ENCODE measurements at regions not wholly inside any gene's neighbourhood (a gene's known extent, or its start where the extent isn't known, plus 50 kb on each side); places are given as distances from the start of the nearest gene placed in this dataset.
"Not testable (repeated sequence)": the region's sequence is repeated elsewhere in the genome, so short reads cannot be mapped to it uniquely, and the experiment has no call there.

DNA sequence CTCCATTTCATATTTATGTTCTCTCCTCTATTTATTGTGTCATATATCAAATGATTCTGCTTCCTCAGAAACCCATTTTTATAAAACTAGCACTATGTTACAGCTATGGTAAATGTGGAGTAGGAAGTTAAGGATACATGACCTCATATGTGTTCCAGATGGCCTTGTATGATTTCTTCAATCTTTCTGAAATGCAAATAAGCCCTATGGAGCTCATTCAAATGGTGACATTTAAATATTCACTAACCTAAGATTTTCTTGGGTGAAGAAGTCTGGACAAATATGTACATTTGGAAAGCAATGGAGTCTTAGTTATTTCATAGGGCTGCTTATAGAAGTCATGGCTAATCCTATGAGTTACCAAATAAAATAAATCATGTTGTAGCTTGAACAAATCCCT, 782.5 kb downstream of the STPG2 start:
- in situ Hi-C loops (cut with MboI; ENCODE audit: low sequenced_read_pairs) = no loop called here
- H3K4me1 ChIP-seq = peaks cover 38% of the 10 kb centered on the region

DNA sequence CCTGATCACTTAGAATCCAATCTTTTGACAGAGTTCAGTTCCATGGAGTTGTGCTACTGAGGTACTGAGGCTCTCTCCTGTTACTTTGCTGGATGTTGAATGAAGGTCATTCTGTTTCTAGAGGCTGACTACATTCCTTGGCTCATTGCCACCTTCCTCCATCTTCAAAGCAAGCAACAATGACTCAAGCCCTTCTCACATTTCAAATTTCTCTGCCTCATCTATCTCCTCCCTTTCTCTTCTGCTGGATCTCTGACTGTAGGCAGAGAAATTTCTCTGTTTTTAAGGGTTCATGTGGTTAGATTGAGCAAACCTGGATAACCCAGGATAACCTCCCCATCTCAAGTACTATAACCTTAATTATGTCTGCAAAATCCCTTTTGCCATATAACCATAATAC, 775.4 kb downstream of the STPG2 start:
- H3K4me3 ChIP-seq = no peak overlapping the region
- in situ Hi-C loops (cut with MboI; ENCODE audit: low sequenced_read_pairs) = no loop called here
- H3K4me1 ChIP-seq = no peaks in the 10 kb centered on the region; the same call in 1 of the 2 replicates
- no peaks in the 10 kb centered on the region for H3K36me3 ChIP-seq (replicated peaks)
- no peaks in the 10 kb centered on the region for H3K9me3 ChIP-seq
- no peaks in the 10 kb centered on the region for H3K27me3 ChIP-seq (ENCODE audit: low read depth)
- DNase-seq (ENCODE audit: low spot score in 2 of 2) = no peak

More for the DNA sequence above, 782.5 kb downstream of the STPG2 start:
- H3K36me3 ChIP-seq (replicated peaks) = no peaks in the 10 kb centered on the region
- no peaks in the 10 kb centered on the region for H3K27me3 ChIP-seq (ENCODE audit: low read depth)
- H3K9me3 ChIP-seq = peaks cover 6% of the 10 kb centered on the region
- DNase-seq (ENCODE audit: low spot score in 2 of 2) = no peak
- no peak overlapping the region for H3K4me3 ChIP-seq

DNA sequence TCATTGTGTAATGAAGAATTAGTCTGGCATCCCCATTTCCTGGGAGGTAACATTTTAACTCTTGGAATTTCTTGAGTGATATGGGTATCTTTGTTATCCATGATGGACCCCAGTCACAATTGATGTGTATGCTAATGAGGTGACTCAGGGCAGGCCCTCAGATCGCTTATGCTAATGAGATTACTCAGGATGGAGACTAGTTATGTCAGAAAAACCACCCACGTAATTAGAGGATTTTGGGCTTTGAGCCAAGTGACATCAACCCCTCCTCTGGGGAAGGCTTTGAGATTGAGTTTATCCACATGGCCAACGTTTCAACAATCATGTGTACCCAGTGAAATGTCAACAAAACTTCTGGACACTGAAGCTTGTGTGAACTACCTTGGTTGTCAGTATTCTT, 772.7 kb downstream of the STPG2 start:
- Histone ChIP-seq H3K27me3 (ENCODE audit: low read depth) (no peaks in the 10 kb centered on the region), H3K36me3 (replicated peaks) (no peaks in the 10 kb centered on the region), H3K4me3 (no peak overlapping the region), H3K9me3 (no peaks in the 10 kb centered on the region), H3K4me1 (no peaks in the 10 kb centered on the region; the same call in 1 of the 2 replicates)
- DNase-seq (ENCODE audit: low spot score in 2 of 2) = no peak
- in situ Hi-C loops (cut with MboI; ENCODE audit: low sequenced_read_pairs) = no loop called here

GRCh38 chr4:97374526-97374925, 768.8 kb downstream of the STPG2 start:
- Histone ChIP-seq H3K9me3 (no peaks in the 10 kb centered on the region), H3K4me3 (no peak overlapping the region), H3K27me3 (ENCODE audit: low read depth) (no peaks in the 10 kb centered on the region), H3K4me1 (no peaks in the 10 kb centered on the region; the same call in 1 of the 2 replicates), H3K36me3 (replicated peaks) (no peaks in the 10 kb centered on the region)
- DNase-seq (ENCODE audit: low spot score in 2 of 2) = no peak
- in situ Hi-C loops (cut with MboI; ENCODE audit: low sequenced_read_pairs) = no loop called here

DNA sequence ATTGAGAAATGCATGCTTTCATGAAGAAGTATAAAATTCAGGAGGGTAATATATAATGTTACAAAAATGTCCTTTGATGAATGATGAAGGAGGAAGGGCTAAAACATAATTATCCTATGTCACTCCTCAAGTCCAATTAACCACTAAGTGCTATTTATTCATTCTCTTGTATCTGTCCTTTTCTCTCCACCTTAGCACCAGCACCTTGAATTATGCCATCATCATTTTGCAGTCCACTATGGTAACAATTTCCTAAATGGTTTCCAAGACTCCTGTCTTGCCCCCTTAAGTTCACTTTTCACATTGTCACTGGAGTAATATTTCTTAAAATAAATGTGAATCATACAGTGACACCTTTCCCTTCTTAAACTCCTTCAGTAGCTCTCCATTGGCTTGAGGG, 756.3 kb downstream of the STPG2 start:
- in situ Hi-C loops (cut with MboI; ENCODE audit: low sequenced_read_pairs) = no loop called here
- H3K36me3 ChIP-seq (replicated peaks) = no peaks in the 10 kb centered on the region
- no peaks in the 10 kb centered on the region for H3K4me1 ChIP-seq
- no peaks in the 10 kb centered on the region for H3K27me3 ChIP-seq (ENCODE audit: low read depth)
- no peaks in the 10 kb centered on the region for H3K9me3 ChIP-seq
- no peak for DNase-seq (ENCODE audit: low spot score in 2 of 2)
- H3K4me3 ChIP-seq = no peak overlapping the region

DNA sequence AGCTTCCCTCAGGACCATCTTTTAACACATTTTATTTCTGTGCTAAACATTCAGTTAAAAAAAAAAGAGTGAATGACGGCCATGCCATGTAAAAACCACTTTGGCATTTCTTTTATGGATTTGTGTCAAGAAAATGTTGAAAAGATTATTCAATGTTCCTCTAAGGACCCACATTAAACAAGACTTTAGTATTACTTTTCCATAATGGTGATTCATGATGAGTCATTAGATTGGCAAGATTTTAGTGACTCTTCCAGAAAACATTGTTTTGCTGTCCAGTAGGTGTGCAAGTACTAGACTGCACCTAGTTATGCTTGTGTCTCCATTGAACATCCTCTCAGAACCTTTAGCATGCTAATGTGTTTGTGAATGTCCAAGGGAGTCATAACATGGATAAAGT, 748.6 kb downstream of the STPG2 start:
- H3K9me3 ChIP-seq = no peaks in the 10 kb centered on the region; the same call in 1 of the 2 replicates
- no peaks in the 10 kb centered on the region for H3K27me3 ChIP-seq (ENCODE audit: low read depth)
- no peak for DNase-seq (ENCODE audit: low spot score in 2 of 2)
- H3K4me3 ChIP-seq = no peak overlapping the region
- no peaks in the 10 kb centered on the region for H3K4me1 ChIP-seq
- H3K36me3 ChIP-seq (replicated peaks) = no peaks in the 10 kb centered on the region
- in situ Hi-C loops (cut with MboI; ENCODE audit: low sequenced_read_pairs) = no loop called here

DNA sequence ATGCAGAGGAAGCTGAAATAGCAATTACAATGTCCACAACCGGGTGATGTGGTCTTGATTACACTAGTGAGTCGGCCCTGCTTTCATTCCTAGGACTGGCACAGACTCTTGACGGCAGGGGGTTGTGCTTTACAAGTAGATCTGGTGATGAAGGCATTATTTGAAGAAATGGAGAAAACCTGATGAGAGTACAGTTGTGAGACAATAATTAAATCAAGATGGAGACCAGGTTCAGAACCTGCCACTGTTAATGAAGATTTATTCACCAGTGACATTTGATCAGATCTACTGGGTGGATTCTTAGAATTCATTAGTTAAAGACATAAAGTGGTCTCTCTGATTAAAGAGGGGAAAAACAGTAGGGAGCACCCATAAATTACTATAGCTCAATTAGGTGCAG, 747.2 kb downstream of the STPG2 start:
- H3K9me3 ChIP-seq = no peaks in the 10 kb centered on the region; the same call in 1 of the 2 replicates
- in situ Hi-C loops (cut with MboI; ENCODE audit: low sequenced_read_pairs) = no loop called here
- no peaks in the 10 kb centered on the region for H3K27me3 ChIP-seq (ENCODE audit: low read depth)
- H3K4me1 ChIP-seq = no peaks in the 10 kb centered on the region
- H3K4me3 ChIP-seq = no peak overlapping the region
- no peak for DNase-seq (ENCODE audit: low spot score in 2 of 2)
- H3K36me3 ChIP-seq (replicated peaks) = no peaks in the 10 kb centered on the region

DNA sequence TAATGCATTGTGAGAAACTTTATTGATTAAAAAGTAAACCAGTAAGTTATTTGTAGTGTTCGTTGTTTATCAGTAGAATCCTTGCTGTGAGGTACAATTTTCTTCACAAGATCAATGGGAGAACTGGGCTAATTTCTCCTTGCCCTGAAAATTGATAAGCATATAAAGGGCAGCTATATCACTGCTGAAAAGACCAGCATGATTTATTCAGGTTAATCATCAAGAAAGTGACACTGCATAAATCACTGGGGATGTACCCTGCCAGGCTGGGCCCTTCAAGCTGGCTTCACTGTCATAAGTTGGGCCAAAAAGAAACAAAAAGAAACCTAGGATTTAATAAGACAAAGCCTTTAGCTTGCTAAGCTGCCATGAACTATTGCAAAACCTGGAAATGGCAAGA, 746.7 kb downstream of the STPG2 start:
- Histone ChIP-seq H3K4me1 (no peaks in the 10 kb centered on the region), H3K27me3 (ENCODE audit: low read depth) (no peaks in the 10 kb centered on the region), H3K9me3 (no peaks in the 10 kb centered on the region; the same call in 1 of the 2 replicates), H3K36me3 (replicated peaks) (no peaks in the 10 kb centered on the region), H3K4me3 (no peak overlapping the region)
- DNase-seq (ENCODE audit: low spot score in 2 of 2) = no peak
- in situ Hi-C loops (cut with MboI; ENCODE audit: low sequenced_read_pairs) = no loop called here

- H3K4me1 ChIP-seq = no peaks in the 10 kb centered on the region
- H3K36me3 ChIP-seq (replicated peaks) = no peaks in the 10 kb centered on the region
- H3K9me3 ChIP-seq = peaks cover 2% of the 10 kb centered on the region; the same call in 1 of the 2 replicates
- no peaks in the 10 kb centered on the region for H3K27me3 ChIP-seq (ENCODE audit: low read depth)
- H3K4me3 ChIP-seq = no peak overlapping the region
- no peak for DNase-seq (ENCODE audit: low spot score in 2 of 2)
- in situ Hi-C loops (cut with MboI; ENCODE audit: low sequenced_read_pairs) = no loop called here
These were observed 738.3 kb downstream of the STPG2 start for GRCh38 chr4:97404876-97405523.

- in situ Hi-C loops (cut with MboI; ENCODE audit: low sequenced_read_pairs) = no loop called here
- H3K36me3 ChIP-seq (replicated peaks) = no peaks in the 10 kb centered on the region
- H3K9me3 ChIP-seq = peaks cover 2% of the 10 kb centered on the region; the same call in 1 of the 2 replicates
- no peaks in the 10 kb centered on the region for H3K27me3 ChIP-seq (ENCODE audit: low read depth)
- no peak overlapping the region for H3K4me3 ChIP-seq
- H3K4me1 ChIP-seq = no peaks in the 10 kb centered on the region
- DNase-seq (ENCODE audit: low spot score in 2 of 2) = no peak
These were observed 731.9 kb downstream of the STPG2 start for GRCh38 chr4:97411356-97411755.

- H3K9me3 ChIP-seq = peaks cover 2% of the 10 kb centered on the region
- no peak for DNase-seq (ENCODE audit: low spot score in 2 of 2)
- no peak overlapping the region for H3K4me3 ChIP-seq
- no peaks in the 10 kb centered on the region for H3K36me3 ChIP-seq (replicated peaks)
- no peaks in the 10 kb centered on the region for H3K27me3 ChIP-seq (ENCODE audit: low read depth)
- no peaks in the 10 kb centered on the region for H3K4me1 ChIP-seq
- in situ Hi-C loops (cut with MboI; ENCODE audit: low sequenced_read_pairs) = no loop called here
These were observed 730.9 kb downstream of the STPG2 start for GRCh38 chr4:97412331-97412730.

DNA sequence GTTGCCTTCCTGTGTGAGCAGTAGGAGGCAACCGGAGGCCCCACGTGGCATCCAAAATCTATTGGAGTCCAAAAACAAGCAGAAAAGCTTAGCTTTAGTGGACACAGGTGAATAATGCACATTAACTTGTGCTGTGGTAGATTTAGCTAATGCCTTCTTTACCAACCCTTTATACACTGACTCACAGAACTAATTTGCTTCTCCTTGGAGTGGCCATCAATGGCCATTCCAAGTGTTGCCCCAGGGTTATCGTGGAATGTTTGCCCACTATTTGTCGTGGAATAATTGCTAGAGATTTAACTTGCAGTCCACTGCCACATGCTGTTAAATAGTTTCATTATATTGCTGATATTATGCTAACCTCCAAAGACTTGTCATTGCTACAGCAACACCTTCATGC, 729.1 kb downstream of the STPG2 start:
- DNase-seq (ENCODE audit: low spot score in 2 of 2) = no peak
- Histone ChIP-seq H3K9me3 (no peaks in the 10 kb centered on the region; the same call in 1 of the 2 replicates), H3K27me3 (ENCODE audit: low read depth) (no peaks in the 10 kb centered on the region), H3K36me3 (replicated peaks) (no peaks in the 10 kb centered on the region), H3K4me3 (no peak overlapping the region), H3K4me1 (no peaks in the 10 kb centered on the region)
- in situ Hi-C loops (cut with MboI; ENCODE audit: low sequenced_read_pairs) = no loop called here

DNA sequence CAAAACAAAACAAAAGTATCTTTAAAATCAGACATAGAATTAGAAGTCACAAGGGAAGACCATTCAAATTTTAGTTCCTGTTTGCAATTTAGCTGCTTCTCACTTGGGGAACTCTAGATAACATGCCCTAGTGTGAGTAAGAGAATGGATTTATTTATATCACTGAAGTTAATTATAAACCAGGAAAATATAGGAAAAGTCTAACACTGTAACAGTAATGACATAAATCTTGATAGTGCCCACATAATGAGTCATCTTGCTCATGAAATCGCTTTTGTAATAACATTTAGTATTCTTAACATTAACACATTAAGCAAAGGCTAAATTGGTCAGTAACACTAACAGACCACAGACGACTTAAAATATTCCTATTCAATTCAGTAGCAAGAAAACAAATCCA, 710.7 kb downstream of the STPG2 start:
- no peaks in the 10 kb centered on the region for H3K36me3 ChIP-seq (replicated peaks)
- in situ Hi-C loops (cut with MboI; ENCODE audit: low sequenced_read_pairs) = no loop called here
- no peaks in the 10 kb centered on the region for H3K4me1 ChIP-seq
- no peak for DNase-seq (ENCODE audit: low spot score in 2 of 2)
- H3K9me3 ChIP-seq = no peaks in the 10 kb centered on the region
- H3K27me3 ChIP-seq (ENCODE audit: low read depth) = no peaks in the 10 kb centered on the region
- H3K4me3 ChIP-seq = no peak overlapping the region

GRCh38 chr4:97437998-97438705, 705.1 kb downstream of the STPG2 start:
- DNase-seq (ENCODE audit: low spot score in 2 of 2); H3K27me3 ChIP-seq (ENCODE audit: low read depth); H3K4me3 ChIP-seq; H3K9me3 ChIP-seq; H3K36me3 ChIP-seq (replicated peaks); in situ Hi-C loops (cut with MboI; ENCODE audit: low sequenced_read_pairs); H3K4me1 ChIP-seq: not testable (repeated sequence)

Data from HAP-1 (cell line).